ENCODE measurements at regions not wholly inside any gene's neighbourhood (a gene's known extent, or its start where the extent isn't known, plus 50 kb on each side); places are given as distances from the start of the nearest gene placed in this dataset.

GRCh38 chr2:120869036-120869729 is 133.5 kb downstream of the GLI2 start:
- TF ChIP-seq NR2C2 (IDR thresholded peaks at IDR 0.05; ENCODE audit: borderline replicate concordance, control insufficient read depth, insufficient read length, low read depth) (no peak), POLR2AphosphoS2 (IDR thresholded peaks at IDR 0.05; ENCODE audit: low read depth, low read length) (no peak), GABPA (IDR thresholded peaks at IDR 0.05; ENCODE audit: low read depth) (no peak)
- TF ChIP-seq, protein P1, sequence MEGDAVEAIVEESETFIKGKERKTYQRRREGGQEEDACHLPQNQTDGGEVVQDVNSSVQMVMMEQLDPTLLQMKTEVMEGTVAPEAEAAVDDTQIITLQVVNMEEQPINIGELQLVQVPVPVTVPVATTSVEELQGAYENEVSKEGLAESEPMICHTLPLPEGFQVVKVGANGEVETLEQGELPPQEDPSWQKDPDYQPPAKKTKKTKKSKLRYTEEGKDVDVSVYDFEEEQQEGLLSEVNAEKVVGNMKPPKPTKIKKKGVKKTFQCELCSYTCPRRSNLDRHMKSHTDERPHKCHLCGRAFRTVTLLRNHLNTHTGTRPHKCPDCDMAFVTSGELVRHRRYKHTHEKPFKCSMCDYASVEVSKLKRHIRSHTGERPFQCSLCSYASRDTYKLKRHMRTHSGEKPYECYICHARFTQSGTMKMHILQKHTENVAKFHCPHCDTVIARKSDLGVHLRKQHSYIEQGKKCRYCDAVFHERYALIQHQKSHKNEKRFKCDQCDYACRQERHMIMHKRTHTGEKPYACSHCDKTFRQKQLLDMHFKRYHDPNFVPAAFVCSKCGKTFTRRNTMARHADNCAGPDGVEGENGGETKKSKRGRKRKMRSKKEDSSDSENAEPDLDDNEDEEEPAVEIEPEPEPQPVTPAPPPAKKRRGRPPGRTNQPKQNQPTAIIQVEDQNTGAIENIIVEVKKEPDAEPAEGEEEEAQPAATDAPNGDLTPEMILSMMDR (IDR thresholded peaks at IDR 0.05 in 2 of 3, conservative IDR thresholded peaks at IDR 0.05 in 1 of 3; ENCODE audit: control insufficient read depth in 2 of 3, extremely low read depth in 1 of 3, insufficient read depth in 1 of 3, low read depth in 3 of 3, low read length in 3 of 3): no peak
- TF ChIP-seq, protein P2, sequence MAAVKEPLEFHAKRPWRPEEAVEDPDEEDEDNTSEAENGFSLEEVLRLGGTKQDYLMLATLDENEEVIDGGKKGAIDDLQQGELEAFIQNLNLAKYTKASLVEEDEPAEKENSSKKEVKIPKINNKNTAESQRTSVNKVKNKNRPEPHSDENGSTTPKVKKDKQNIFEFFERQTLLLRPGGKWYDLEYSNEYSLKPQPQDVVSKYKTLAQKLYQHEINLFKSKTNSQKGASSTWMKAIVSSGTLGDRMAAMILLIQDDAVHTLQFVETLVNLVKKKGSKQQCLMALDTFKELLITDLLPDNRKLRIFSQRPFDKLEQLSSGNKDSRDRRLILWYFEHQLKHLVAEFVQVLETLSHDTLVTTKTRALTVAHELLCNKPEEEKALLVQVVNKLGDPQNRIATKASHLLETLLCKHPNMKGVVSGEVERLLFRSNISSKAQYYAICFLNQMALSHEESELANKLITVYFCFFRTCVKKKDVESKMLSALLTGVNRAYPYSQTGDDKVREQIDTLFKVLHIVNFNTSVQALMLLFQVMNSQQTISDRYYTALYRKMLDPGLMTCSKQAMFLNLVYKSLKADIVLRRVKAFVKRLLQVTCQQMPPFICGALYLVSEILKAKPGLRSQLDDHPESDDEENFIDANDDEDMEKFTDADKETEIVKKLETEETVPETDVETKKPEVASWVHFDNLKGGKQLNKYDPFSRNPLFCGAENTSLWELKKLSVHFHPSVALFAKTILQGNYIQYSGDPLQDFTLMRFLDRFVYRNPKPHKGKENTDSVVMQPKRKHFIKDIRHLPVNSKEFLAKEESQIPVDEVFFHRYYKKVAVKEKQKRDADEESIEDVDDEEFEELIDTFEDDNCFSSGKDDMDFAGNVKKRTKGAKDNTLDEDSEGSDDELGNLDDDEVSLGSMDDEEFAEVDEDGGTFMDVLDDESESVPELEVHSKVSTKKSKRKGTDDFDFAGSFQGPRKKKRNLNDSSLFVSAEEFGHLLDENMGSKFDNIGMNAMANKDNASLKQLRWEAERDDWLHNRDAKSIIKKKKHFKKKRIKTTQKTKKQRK (IDR thresholded peaks at IDR 0.05; ENCODE audit: low read depth, low read length): no peak
